Fibroblast of lung (primary cell): ENCODE measurements at regions not wholly inside any gene's neighbourhood (a gene's known extent, or its start where the extent isn't known, plus 50 kb on each side); places are given as distances from the start of the nearest gene placed in this dataset.

Experiments used
- DNase-seq, 2 donors: peaks; one replicate each; pipeline versions ENCODE4 v3.0.0 to v3.0.0-alpha.2; 2010; ENCODE audit warnings: low read depth in 2 of 2
- H2AFZ ChIP-seq: 2 replicates; pipeline ENCODE4 v1.5.1; 2012; ENCODE audit warnings: low read length, control low read depth, inconsistent platforms
- H3K27ac ChIP-seq: 2 replicates; pipeline ENCODE4 v1.5.1; 2011; ENCODE audit warnings: low read length, control low read depth; ENCODE audit not compliant: insufficient read depth
- H3K27me3 ChIP-seq: 2 replicates; pipeline ENCODE4 v1.5.1; 2011; ENCODE audit warnings: mild to moderate bottlenecking, low read length; ENCODE audit not compliant: control insufficient read depth, insufficient read depth
- H3K36me3 ChIP-seq: 2 replicates; pipeline ENCODE4 v1.5.1; 2011; ENCODE audit warnings: low read length; ENCODE audit not compliant: control insufficient read depth, insufficient read depth
- H3K4me1 ChIP-seq: 2 replicates; pipeline ENCODE4 v1.5.1; 2011; ENCODE audit warnings: low read length; ENCODE audit not compliant: control insufficient read depth, insufficient read depth; ENCODE audit errors: extremely low read depth
- H3K4me2 ChIP-seq: 2 replicates; pipeline ENCODE4 v1.5.1; 2011; ENCODE audit warnings: low read length, control low read depth; ENCODE audit not compliant: insufficient read depth; ENCODE audit errors: extremely low read depth
- H3K4me3 ChIP-seq, 4 experiments: fragments of 200-600 bp in 1 of 4; sonication (generic) in 1 of 4; replicated peaks in 1 of 4; 2 replicates each; pipeline ENCODE4 v1.5.1; 2011 to 2016; ENCODE audit warnings: low read length in 4 of 4, low read depth in 3 of 4, mild to moderate bottlenecking in 3 of 4, control low read depth in 2 of 4, inconsistent platforms in 1 of 4, mixed read lengths in 1 of 4; ENCODE audit not compliant: insufficient read depth in 1 of 4; ENCODE audit errors: control extremely low read depth in 1 of 4
- H3K79me2 ChIP-seq: 2 replicates; pipeline ENCODE4 v1.5.1; 2012; ENCODE audit warnings: mild to moderate bottlenecking, low read length, inconsistent platforms; ENCODE audit not compliant: control insufficient read depth, insufficient read depth
- H3K9ac ChIP-seq: 2 replicates; pipeline ENCODE4 v1.5.1; 2011; ENCODE audit warnings: mild to moderate bottlenecking, low read length, control low read depth; ENCODE audit not compliant: insufficient read depth
- H3K9me3 ChIP-seq: 2 replicates; pipeline ENCODE4 v1.5.1; 2012; ENCODE audit warnings: low read depth, low read length; ENCODE audit not compliant: control insufficient read depth, insufficient read depth
- H4K20me1 ChIP-seq: 2 replicates; pipeline ENCODE4 v1.5.1; 2011; ENCODE audit warnings: low read length; ENCODE audit not compliant: control insufficient read depth, insufficient read depth; ENCODE audit errors: extremely low read depth
- EZH2 ChIP-seq: IDR thresholded peaks from 2 replicates; pipeline ENCODE4 v1.5.1; 2012; ENCODE audit warnings: low read length, control low read depth, mild to moderate bottlenecking; ENCODE audit errors: missing control alignments
- TF ChIP-seq, protein P1 (sequence below), 2 donors: IDR thresholded peaks in 1 of 2; conservative IDR thresholded peaks in 1 of 2; 1 replicate in 1 of 2; 2 replicates in 1 of 2; pipeline ENCODE4 v1.5.1; 2011 to 2012; ENCODE audit warnings: low read length in 2 of 2, control low read depth in 1 of 2, inconsistent platforms in 1 of 2, low read depth in 1 of 2, mild to moderate bottlenecking in 1 of 2

DNA sequence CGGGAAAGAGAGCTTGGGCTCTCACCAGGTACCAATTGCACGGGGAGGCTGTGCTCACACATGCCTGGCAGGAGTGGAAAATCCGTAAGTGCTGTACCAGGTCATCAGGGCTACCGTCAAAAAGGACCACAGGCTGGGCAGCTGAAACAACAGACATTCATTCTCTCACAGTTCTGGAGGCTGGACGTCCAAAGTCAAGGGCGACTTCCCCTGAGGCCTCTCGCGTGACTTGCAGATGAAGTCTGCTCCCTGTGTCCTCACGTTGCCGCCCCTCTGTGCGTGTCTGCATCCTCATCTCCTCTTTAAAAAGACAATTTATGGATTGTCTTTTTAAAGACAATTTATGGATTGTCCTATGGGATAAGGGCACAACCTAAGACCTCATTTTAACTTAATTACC lies 73.8 kb upstream of the FZD10 start:
- Histone ChIP-seq H3K27me3 (no peaks in the 10 kb centered on the region), H3K27ac (no peak overlapping the region), H4K20me1 (no peaks in the 10 kb centered on the region), H3K36me3 (no peaks in the 10 kb centered on the region), H3K4me3 (no peak overlapping the region), H3K79me2 (no peaks in the 10 kb centered on the region), H3K4me1 (no peaks in the 10 kb centered on the region), H2AFZ (no peak overlapping the region), H3K9me3 (peaks cover 3% of the 10 kb centered on the region), H3K4me2 (no peak overlapping the region), H3K9ac (no peak overlapping the region)
- TF ChIP-seq, protein P1, sequence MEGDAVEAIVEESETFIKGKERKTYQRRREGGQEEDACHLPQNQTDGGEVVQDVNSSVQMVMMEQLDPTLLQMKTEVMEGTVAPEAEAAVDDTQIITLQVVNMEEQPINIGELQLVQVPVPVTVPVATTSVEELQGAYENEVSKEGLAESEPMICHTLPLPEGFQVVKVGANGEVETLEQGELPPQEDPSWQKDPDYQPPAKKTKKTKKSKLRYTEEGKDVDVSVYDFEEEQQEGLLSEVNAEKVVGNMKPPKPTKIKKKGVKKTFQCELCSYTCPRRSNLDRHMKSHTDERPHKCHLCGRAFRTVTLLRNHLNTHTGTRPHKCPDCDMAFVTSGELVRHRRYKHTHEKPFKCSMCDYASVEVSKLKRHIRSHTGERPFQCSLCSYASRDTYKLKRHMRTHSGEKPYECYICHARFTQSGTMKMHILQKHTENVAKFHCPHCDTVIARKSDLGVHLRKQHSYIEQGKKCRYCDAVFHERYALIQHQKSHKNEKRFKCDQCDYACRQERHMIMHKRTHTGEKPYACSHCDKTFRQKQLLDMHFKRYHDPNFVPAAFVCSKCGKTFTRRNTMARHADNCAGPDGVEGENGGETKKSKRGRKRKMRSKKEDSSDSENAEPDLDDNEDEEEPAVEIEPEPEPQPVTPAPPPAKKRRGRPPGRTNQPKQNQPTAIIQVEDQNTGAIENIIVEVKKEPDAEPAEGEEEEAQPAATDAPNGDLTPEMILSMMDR (conservative IDR thresholded peaks at IDR 0.05 in 1 of 2, IDR thresholded peaks at IDR 0.05 in 1 of 2; ENCODE audit: low read depth in 1 of 2, low read length in 2 of 2), result no peak
- no peak for TF ChIP-seq EZH2
- DNase-seq, result no peak

DNA sequence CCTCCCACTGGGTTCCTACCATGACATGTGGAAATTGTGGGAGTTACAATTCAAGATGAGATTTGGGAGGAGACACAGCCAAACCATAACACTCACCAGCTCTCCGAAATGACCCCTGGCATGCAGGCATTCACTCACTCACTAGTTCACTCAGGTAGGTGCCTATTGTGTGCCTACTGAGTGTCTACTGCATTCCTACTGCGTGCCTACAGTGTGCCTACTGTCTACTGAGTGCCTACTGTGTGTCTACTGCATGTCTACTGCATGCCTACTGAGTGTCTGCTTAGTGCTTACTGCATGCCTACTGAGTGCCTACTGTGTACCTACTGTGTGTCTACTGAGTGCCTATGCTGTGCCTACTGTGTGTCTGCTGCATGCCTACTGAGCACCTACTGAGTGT lies 71.7 kb upstream of the FZD10 start:
- Histone ChIP-seq H3K9me3 (peaks cover 3% of the 10 kb centered on the region), H3K79me2 (no peaks in the 10 kb centered on the region), H3K27me3 (no peaks in the 10 kb centered on the region), H3K27ac (no peak overlapping the region), H4K20me1 (no peaks in the 10 kb centered on the region), H3K4me3 (no peak overlapping the region), H3K4me1 (no peaks in the 10 kb centered on the region), H3K36me3 (no peaks in the 10 kb centered on the region), H2AFZ (no peak overlapping the region), H3K4me2 (no peak overlapping the region), H3K9ac (no peak overlapping the region)
- DNase-seq, result no peak
- TF ChIP-seq, protein P1 (conservative IDR thresholded peaks at IDR 0.05 in 1 of 2, IDR thresholded peaks at IDR 0.05 in 1 of 2; ENCODE audit: low read depth in 1 of 2, low read length in 2 of 2), result no peak
- TF ChIP-seq EZH2, result no peak

DNA sequence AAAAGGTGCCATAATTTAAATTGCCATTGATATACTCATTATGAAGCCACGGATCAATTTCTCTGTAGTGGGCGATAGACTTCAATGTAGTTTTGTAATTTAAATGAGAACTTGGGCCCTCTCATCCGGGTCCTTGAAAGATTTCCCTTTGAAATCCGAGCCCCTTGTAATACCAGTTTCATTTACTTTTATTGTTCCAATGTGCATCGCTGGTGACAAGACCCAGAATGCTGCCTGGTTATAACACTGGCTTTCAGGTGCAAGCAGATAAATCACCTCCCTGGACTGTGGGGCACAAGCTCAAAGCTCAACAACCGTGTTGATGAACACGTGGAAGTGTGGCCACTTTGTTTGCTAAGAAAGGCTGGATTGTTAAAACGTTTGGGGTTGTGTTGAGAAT lies 68.9 kb upstream of the FZD10 start:
- no peaks in the 10 kb centered on the region for H3K36me3 ChIP-seq
- no peak for DNase-seq
- H3K27me3 ChIP-seq, result no peaks in the 10 kb centered on the region
- H3K4me3 ChIP-seq, result no peak overlapping the region
- no peaks in the 10 kb centered on the region for H3K4me1 ChIP-seq
- H3K9ac ChIP-seq, result no peak overlapping the region
- no peaks in the 10 kb centered on the region for H3K79me2 ChIP-seq
- TF ChIP-seq, protein P1 (conservative IDR thresholded peaks at IDR 0.05 in 1 of 2, IDR thresholded peaks at IDR 0.05 in 1 of 2; ENCODE audit: low read depth in 1 of 2, low read length in 2 of 2), result no peak
- no peak overlapping the region for H3K4me2 ChIP-seq
- no peak overlapping the region for H3K27ac ChIP-seq
- H2AFZ ChIP-seq, result no peak overlapping the region
- H3K9me3 ChIP-seq, result peaks cover 3% of the 10 kb centered on the region
- H4K20me1 ChIP-seq, result no peaks in the 10 kb centered on the region
